ENCODE measurements at regions not wholly inside any gene's neighbourhood (a gene's known extent, or its start where the extent isn't known, plus 50 kb on each side); places are given as distances from the start of the nearest gene placed in this dataset.
"Not testable (repeated sequence)": the region's sequence is repeated elsewhere in the genome, so short reads cannot be mapped to it uniquely, and the experiment has no call there.

GRCh38 chr3:5977331-5977730 is 789.8 kb downstream of the EDEM1 start:
- TF ChIP-seq CTCF (IDR thresholded peaks at IDR 0.05; ENCODE audit: unreplicated experiment): no peak
- no peaks in the 10 kb centered on the region for H3K4me1 Mint-ChIP-seq
- peaks cover 2% of the 10 kb centered on the region for H3K27me3 Mint-ChIP-seq (ENCODE audit: low read depth)
- no peak overlapping the region for H3K4me3 Mint-ChIP-seq
- H3K27ac Mint-ChIP-seq: no peak overlapping the region
- no peaks in the 10 kb centered on the region for H3K36me3 Mint-ChIP-seq
- H3K9me3 Mint-ChIP-seq: peaks cover 11% of the 10 kb centered on the region
- no peak for DNase-seq (ENCODE audit: low spot score in 2 of 2, unreplicated experiment in 2 of 2)

- Mint-ChIP-seq H3K4me3 (no peak overlapping the region), H3K4me1 (no peaks in the 10 kb centered on the region), H3K27ac (no peak overlapping the region)
These were observed 793.0 kb downstream of the EDEM1 start for GRCh38 chr3:5980475-5980874.

GRCh38 chr3:5994651-5995050 is 807.1 kb downstream of the EDEM1 start:
- Mint-ChIP-seq H3K27me3 (ENCODE audit: low read depth) (no peaks in the 10 kb centered on the region), H3K9me3 (peaks cover 14% of the 10 kb centered on the region), H3K36me3 (no peaks in the 10 kb centered on the region), H3K4me1 (peaks cover 3% of the 10 kb centered on the region), H3K27ac (no peak overlapping the region), H3K4me3 (no peak overlapping the region)
- no peak for TF ChIP-seq CTCF (IDR thresholded peaks at IDR 0.05; ENCODE audit: unreplicated experiment)
- no peak for DNase-seq (ENCODE audit: low spot score in 2 of 2, unreplicated experiment in 2 of 2)

More at GRCh38 chr3:5980475-5980874, 793.0 kb downstream of the EDEM1 start:
- Mint-ChIP-seq H3K9me3 (peaks cover 23% of the 10 kb centered on the region), H3K36me3 (no peaks in the 10 kb centered on the region), H3K27me3 (ENCODE audit: low read depth) (peaks cover 2% of the 10 kb centered on the region)
- DNase-seq (ENCODE audit: low spot score in 2 of 2, unreplicated experiment in 2 of 2): no peak
- TF ChIP-seq CTCF (IDR thresholded peaks at IDR 0.05; ENCODE audit: unreplicated experiment): no peak

DNA sequence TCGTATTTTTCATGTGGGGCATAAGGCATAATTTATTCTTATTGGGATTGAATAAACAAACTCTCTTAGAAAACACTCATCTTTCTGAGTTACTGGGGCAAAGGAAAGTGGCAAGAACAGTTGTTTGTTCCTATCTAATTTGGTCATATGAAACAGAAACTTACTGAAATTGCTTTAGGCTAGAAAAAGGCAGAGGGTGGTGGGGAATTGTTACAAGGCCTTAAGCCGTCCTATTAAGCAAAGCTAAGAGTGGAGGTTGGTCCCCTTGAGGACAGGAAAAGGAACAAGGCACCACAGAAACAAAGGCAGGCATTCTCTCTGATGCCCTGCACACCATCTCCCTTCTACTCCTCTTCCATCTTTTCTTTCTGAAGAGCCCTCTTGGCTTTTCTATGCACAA is 830.9 kb downstream of the EDEM1 start:
- Mint-ChIP-seq H3K36me3 (peaks cover 5% of the 10 kb centered on the region), H3K4me1 (no peaks in the 10 kb centered on the region), H3K9me3 (peaks cover 15% of the 10 kb centered on the region), H3K27ac (no peak overlapping the region), H3K27me3 (ENCODE audit: low read depth) (no peaks in the 10 kb centered on the region), H3K4me3 (no peak overlapping the region)
- no peak for DNase-seq (ENCODE audit: low spot score in 2 of 2, unreplicated experiment in 2 of 2)
- no peak for TF ChIP-seq CTCF (IDR thresholded peaks at IDR 0.05; ENCODE audit: unreplicated experiment)

DNA sequence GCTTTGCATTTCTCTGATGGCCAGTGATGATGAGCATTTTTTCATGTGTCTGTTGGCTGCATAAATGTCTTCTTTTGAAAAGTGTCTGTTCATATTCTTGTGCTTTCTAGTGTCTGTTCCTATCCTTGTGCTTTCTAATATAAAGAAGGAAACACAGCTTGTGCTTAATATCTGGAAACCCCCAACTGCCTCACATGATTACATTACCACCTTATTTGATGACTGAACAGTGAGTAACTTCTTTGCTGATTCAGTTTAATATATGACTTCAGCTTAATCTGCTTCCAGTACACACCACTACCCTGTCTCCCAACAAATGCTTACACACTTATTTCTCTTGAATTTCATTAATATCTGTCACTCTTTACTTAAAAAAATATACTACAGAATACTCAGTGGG is 835.1 kb downstream of the EDEM1 start:
- H3K27me3 Mint-ChIP-seq (ENCODE audit: low read depth): no peaks in the 10 kb centered on the region
- H3K4me3 Mint-ChIP-seq: no peak overlapping the region
- H3K9me3 Mint-ChIP-seq: peaks cover 23% of the 10 kb centered on the region
- no peaks in the 10 kb centered on the region for H3K36me3 Mint-ChIP-seq
- H3K27ac Mint-ChIP-seq: no peak overlapping the region
- DNase-seq (ENCODE audit: low spot score in 2 of 2, unreplicated experiment in 2 of 2): no peak
- H3K4me1 Mint-ChIP-seq: no peaks in the 10 kb centered on the region
- no peak for TF ChIP-seq CTCF (IDR thresholded peaks at IDR 0.05; ENCODE audit: unreplicated experiment)

DNA sequence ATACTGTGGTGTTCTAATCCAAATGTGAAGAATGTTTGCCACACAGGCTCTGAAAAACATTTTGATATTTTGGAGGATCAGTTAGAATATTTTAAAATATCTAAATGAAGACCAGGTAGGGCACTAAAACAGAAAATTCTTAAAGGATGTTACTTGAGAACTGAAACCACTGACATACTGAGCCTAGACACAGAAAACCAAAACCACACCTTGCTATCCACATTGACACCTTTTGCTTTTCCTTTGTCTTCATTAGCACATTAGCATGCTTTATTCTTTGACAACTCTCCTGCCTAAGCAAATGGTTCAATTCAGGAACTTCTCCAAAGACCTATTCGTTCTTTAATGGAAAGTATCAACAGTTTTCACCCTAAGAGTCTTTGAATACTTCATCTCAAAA is 835.9 kb upstream of the GRM7 start:
- Mint-ChIP-seq H3K4me3 (no peak overlapping the region), H3K9me3 (peaks cover 35% of the 10 kb centered on the region), H3K4me1 (no peaks in the 10 kb centered on the region), H3K27me3 (ENCODE audit: low read depth) (no peaks in the 10 kb centered on the region), H3K36me3 (no peaks in the 10 kb centered on the region), H3K27ac (no peak overlapping the region)
- TF ChIP-seq CTCF (IDR thresholded peaks at IDR 0.05; ENCODE audit: unreplicated experiment): no peak
- DNase-seq (ENCODE audit: low spot score in 2 of 2, unreplicated experiment in 2 of 2): no peak

GRCh38 chr3:6030648-6031047 is 830.3 kb upstream of the GRM7 start:
- not testable (repeated sequence) for H3K27me3 Mint-ChIP-seq (ENCODE audit: low read depth); DNase-seq (ENCODE audit: low spot score in 2 of 2, unreplicated experiment in 2 of 2); H3K36me3 Mint-ChIP-seq; H3K27ac Mint-ChIP-seq; H3K4me1 Mint-ChIP-seq; H3K4me3 Mint-ChIP-seq
- H3K9me3 Mint-ChIP-seq: peaks cover 55% of the 10 kb centered on the region

All from mesothelial cell of epicardium (in vitro differentiated cells).